HepG2 (cell line): ENCODE measurements at regions not wholly inside any gene's neighbourhood (a gene's known extent, or its start where the extent isn't known, plus 50 kb on each side); places are given as distances from the start of the nearest gene placed in this dataset.

Source experiments
- ATAC-seq: fragments of 200-7000 bp; cut with Tn5 transposase; 3 replicates; pipeline ENCODE4 v1.9.1; 2020; ENCODE audit warnings: mild to moderate bottlenecking, moderate library complexity
- BruUV-seq: library from RNA; stranded (reverse); fragments of 400-500 nt; replicated peaks from 2 replicates; lab custom pipeline; 2021; lab: Mats Ljungman, UMichigan
- CTCF ChIA-PET: fragments of 300-600 bp; formaldehyde crosslinking; extraction: SDS; loops from one replicate; lab custom pipeline; 2021; ENCODE audit warnings: low total read pairs, inconsistent platforms, low intra/inter-chr PET ratio; lab: Yijun Ruan, JAX
- POLR2A ChIA-PET: fragments of 350-600 bp; sonication (Branson Sonifier 250); formaldehyde crosslinking; loops from one replicate; lab custom pipeline; 2020; ENCODE audit warnings: antibody characterized with exemption, inconsistent platforms; lab: Yijun Ruan, JAX
- DNase-seq: peaks from one replicate; pipeline ENCODE4 v3.0.0-alpha.2; 2015; ENCODE audit warnings: low spot score
- FAIRE-seq: peaks from 3 replicates; lab custom pipeline; 2011; peaks lifted over from hg19 to GRCh38; lab: Jason Lieb, UNC
- H2AFZ ChIP-seq: one replicate; pipeline ENCODE4 v1.6.1; 2011; ENCODE audit warnings: low read length, inconsistent platforms
- H3K27ac ChIP-seq: fragments of 300-600 bp; 3 replicates; pipeline ENCODE4 v1.8.0; 2011; ENCODE audit warnings: mixed run types, mild to moderate bottlenecking, mixed read lengths, low read length, inconsistent platforms; ENCODE audit not compliant: insufficient read depth; ENCODE audit errors: extremely low read length
- H3K27me3 ChIP-seq, 2 experiments: fragments of 200-600 bp in 1 of 2; 2 replicates in 1 of 2; 3 replicates in 1 of 2; pipeline versions ENCODE4 v1.6.0 to v1.8.0; 2011; ENCODE audit warnings: low read length in 2 of 2, mild to moderate bottlenecking in 2 of 2, moderate library complexity in 2 of 2, inconsistent platforms in 1 of 2; ENCODE audit not compliant: insufficient read depth in 2 of 2, control insufficient read depth in 1 of 2
- H3K36me3 ChIP-seq, 2 experiments: fragments of 200-600 bp in 1 of 2; replicated peaks in 1 of 2; 2 replicates in 1 of 2; 3 replicates in 1 of 2; pipeline versions ENCODE4 v1.5.1 to v1.8.0; 2011; ENCODE audit warnings: low read length in 2 of 2, inconsistent platforms in 1 of 2; ENCODE audit not compliant: insufficient read depth in 2 of 2, control insufficient read depth in 1 of 2
- H3K4me1 ChIP-seq: 2 replicates; pipeline ENCODE4 v1.5.1; 2012; ENCODE audit warnings: low read length, inconsistent platforms; ENCODE audit not compliant: insufficient read depth
- H3K4me2 ChIP-seq: 2 replicates; pipeline ENCODE4 v1.6.0; 2011; ENCODE audit warnings: low read depth, low read length, inconsistent platforms
- H3K4me3 ChIP-seq, 3 experiments: fragments of 200-600 bp in 1 of 3; sonication (generic), shearing (Covaris generic) in 1 of 3; replicated peaks in 1 of 3; 2 replicates each; pipeline ENCODE4 v1.5.1; 2011 to 2016; ENCODE audit warnings: low read length in 3 of 3, inconsistent platforms in 2 of 3, low read depth in 2 of 3, mild to moderate bottlenecking in 2 of 3, control low read depth in 1 of 3, mixed read lengths in 1 of 3; ENCODE audit not compliant: insufficient read depth in 1 of 3
- H3K79me2 ChIP-seq: one replicate; pipeline ENCODE4 v1.6.1; 2011; ENCODE audit warnings: low read length, inconsistent platforms; ENCODE audit not compliant: insufficient read depth
- H3K9ac ChIP-seq: 2 replicates; pipeline ENCODE4 v1.6.0; 2011; ENCODE audit warnings: mild to moderate bottlenecking, low read depth, low read length, inconsistent platforms; ENCODE audit not compliant: insufficient read depth
- H3K9me3 ChIP-seq: 2 replicates; pipeline ENCODE4 v1.5.1; 2012; ENCODE audit warnings: mild to moderate bottlenecking, low read length
- H4K20me1 ChIP-seq: 2 replicates; pipeline ENCODE4 v1.6.0; 2011; ENCODE audit warnings: inconsistent platforms, mild to moderate bottlenecking, low read length, moderate library complexity; ENCODE audit not compliant: insufficient read depth
- CEBPB ChIP-seq: IDR thresholded peaks from 2 replicates; pipeline ENCODE4 v1.6.1; 2011; ENCODE audit warnings: low read depth, low read length, improper control_type of control experiment, borderline replicate concordance
- FOSL1 ChIP-seq: sonication (generic); formaldehyde crosslinking; IDR thresholded peaks from 2 replicates; pipeline ENCODE4 v1.9.0; 2021; ENCODE audit warnings: missing genetic modification reagents, borderline replicate concordance
- HNRNPK ChIP-seq: fragments of 200-400 bp; formaldehyde crosslinking; IDR thresholded peaks from 2 replicates; pipeline ENCODE4 v1.6.1; 2018; ENCODE audit warnings: low read length, low read depth, moderate library complexity, mild to moderate bottlenecking; ENCODE audit not compliant: poor library complexity, severe bottlenecking
- KMT2A ChIP-seq: sonication (generic); formaldehyde crosslinking; IDR thresholded peaks from 2 replicates; pipeline ENCODE4 v1.4.0; 2020; ENCODE audit warnings: missing genetic modification reagents
- MAZ ChIP-seq, 2 experiments: sonication (generic) in 1 of 2; formaldehyde crosslinking in 1 of 2; IDR thresholded peaks; 2 replicates each; pipeline versions ENCODE4 v1.5.0 to v1.6.1; 2012 to 2020; ENCODE audit warnings: low read depth in 2 of 2, mild to moderate bottlenecking in 2 of 2, borderline replicate concordance in 1 of 2, improper control_type of control experiment in 1 of 2, low read length in 1 of 2, missing genetic modification reagents in 1 of 2, moderate library complexity in 1 of 2
- PHF8 ChIP-seq: sonication (generic); formaldehyde crosslinking; IDR thresholded peaks from 2 replicates; pipeline ENCODE4 v1.5.0; 2020; ENCODE audit warnings: missing genetic modification reagents
- ZNF292 ChIP-seq: sonication (generic); formaldehyde crosslinking; IDR thresholded peaks from 2 replicates; pipeline ENCODE4 v1.8.1; 2022; ENCODE audit warnings: mild to moderate bottlenecking, low read depth, missing genetic modification reagents, borderline replicate concordance
- ZNF546 ChIP-seq: sonication (generic); formaldehyde crosslinking; conservative IDR thresholded peaks from 2 replicates; pipeline ENCODE4 v1.8.1; 2023; ENCODE audit warnings: mild to moderate bottlenecking, missing genetic modification reagents
- ZNF562 ChIP-seq: sonication (generic); formaldehyde crosslinking; IDR thresholded peaks from 2 replicates; pipeline ENCODE4 v1.8.0; 2022; ENCODE audit warnings: missing genetic modification reagents, borderline replicate concordance
- WGBS: methylation state at CpG from one replicate; pipeline ENCODE4 v1.1.6; 2017; ENCODE audit warnings: low lambda C conversion rate; 5-methylcytosine and 5-hydroxymethylcytosine counted together
- in situ Hi-C: cut with HindIII; loops from 2 replicates; pipeline ENCODE4 v1.10.0; 2017; ENCODE audit warnings: low pct_unique_long_range_greater_than_20kb; ENCODE audit not compliant: extremely low pct_ligation_motif_present
- intact Hi-C: fragments of 100-400 bp; cut with micrococcal nuclease; formaldehyde crosslinking; loops from one replicate; pipeline ENCODE4 v1.10.0; 2022; ENCODE audit not compliant: unreplicated experiment
- TF ChIP-seq, protein P1 (sequence below): IDR thresholded peaks from 2 replicates; pipeline ENCODE4 v1.6.1; 2016; ENCODE audit warnings: mild to moderate bottlenecking
- TF ChIP-seq, protein P2 (sequence below): sonication (generic); formaldehyde crosslinking; IDR thresholded peaks from 2 replicates; pipeline ENCODE4 v1.8.0; 2022; ENCODE audit warnings: missing genetic modification reagents, mild to moderate bottlenecking, inconsistent platforms, borderline replicate concordance

DNA sequence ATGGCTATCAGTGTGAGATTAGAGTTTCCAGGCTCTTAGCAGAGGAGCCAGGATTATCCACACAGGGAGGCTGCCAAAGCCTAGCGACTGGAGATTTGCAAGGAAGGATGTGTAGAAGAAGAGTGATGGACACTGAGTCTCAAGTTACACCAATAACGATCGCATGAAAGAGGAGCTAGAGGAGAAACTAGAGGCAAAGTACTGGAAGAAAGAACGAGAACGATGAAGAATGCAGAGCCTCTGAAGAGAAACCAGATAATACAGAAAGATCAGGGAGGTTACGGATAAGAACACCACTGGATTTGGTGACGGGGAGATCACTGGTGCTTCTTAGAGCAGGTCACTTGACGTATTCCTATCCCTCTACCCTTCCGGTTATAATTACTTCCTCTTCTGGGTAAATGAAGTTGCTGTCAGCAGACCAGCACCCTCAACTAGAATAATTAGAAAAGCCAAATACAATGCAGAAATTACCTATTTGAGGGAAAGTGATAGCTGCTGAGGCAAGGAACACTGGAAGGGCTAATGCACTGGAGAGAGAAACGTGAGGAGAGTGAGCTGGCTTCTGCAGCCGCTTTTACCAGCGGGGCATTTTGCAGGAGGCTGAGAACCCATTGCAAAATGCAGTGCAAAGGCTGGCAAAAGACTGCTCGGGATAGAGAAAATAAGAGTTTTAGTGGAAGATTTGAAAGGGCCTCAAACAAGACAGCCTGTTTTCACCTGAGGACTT, 93.1 kb upstream of the HIF1A start:
- peak overlapping the region; percentile 69 for H3K4me2 ChIP-seq
- intact Hi-C loops (loop anchor here (2.0 kb wide), 1 partner anchor 141 kb away; no protein-coding TSS in a partner anchor), in situ Hi-C loops (loop anchor here (10.0 kb wide), 1 partner anchor 93 kb away; the partner anchor contains the start of gene HIF1A)
- no peaks in the 10 kb centered on the region for H3K9me3 ChIP-seq
- ATAC-seq (peak; percentile 77), DNase-seq (no peak), FAIRE-seq (no peak)
- peak overlapping the region; percentile 44; the same call in 1 of the 2 replicates for H3K9ac ChIP-seq
- peak overlapping the region; percentile 79 for H2AFZ ChIP-seq
- no peaks in the 10 kb centered on the region for H3K36me3 ChIP-seq
- H3K27ac ChIP-seq = peak overlapping the region; percentile 80
- H3K4me1 ChIP-seq = peaks cover 59% of the 10 kb centered on the region
- H4K20me1 ChIP-seq = no peaks in the 10 kb centered on the region
- WGBS = 53% methylated on average over 13 of the region's 13 CpGs
- H3K79me2 ChIP-seq = no peaks in the 10 kb centered on the region
- TF ChIP-seq ZNF562 (CRISPR knock-in tag) (no peak), HNRNPK (no peak), ZNF292 (0 out of 2 replicates have a peak, but pooled peaks have one; percentile 55), CEBPB (peak; percentile 15; the same call in 1 of the 2 replicates), KMT2A (CRISPR knock-in tag) (peak; percentile 19; the same call in 1 of the 2 replicates), ZNF546 (no peak), MAZ (IDR thresholded peaks at IDR 0.05; ENCODE audit: borderline replicate concordance, low read depth, low read length) (no peak), MAZ (CRISPR knock-in tag; IDR thresholded peaks at IDR 0.05; ENCODE audit: low read depth) (no peak), FOSL1 (CRISPR knock-in tag) (no peak), PHF8 (CRISPR knock-in tag) (no peak)
- TF ChIP-seq, protein P1, sequence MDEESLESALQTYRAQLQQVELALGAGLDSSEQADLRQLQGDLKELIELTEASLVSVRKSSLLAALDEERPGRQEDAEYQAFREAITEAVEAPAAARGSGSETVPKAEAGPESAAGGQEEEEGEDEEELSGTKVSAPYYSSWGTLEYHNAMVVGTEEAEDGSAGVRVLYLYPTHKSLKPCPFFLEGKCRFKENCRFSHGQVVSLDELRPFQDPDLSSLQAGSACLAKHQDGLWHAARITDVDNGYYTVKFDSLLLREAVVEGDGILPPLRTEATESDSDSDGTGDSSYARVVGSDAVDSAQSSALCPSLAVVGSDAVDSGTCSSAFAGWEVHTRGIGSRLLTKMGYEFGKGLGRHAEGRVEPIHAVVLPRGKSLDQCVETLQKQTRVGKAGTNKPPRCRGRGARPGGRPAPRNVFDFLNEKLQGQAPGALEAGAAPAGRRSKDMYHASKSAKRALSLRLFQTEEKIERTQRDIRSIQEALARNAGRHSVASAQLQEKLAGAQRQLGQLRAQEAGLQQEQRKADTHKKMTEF = no peak
- TF ChIP-seq, protein P2, sequence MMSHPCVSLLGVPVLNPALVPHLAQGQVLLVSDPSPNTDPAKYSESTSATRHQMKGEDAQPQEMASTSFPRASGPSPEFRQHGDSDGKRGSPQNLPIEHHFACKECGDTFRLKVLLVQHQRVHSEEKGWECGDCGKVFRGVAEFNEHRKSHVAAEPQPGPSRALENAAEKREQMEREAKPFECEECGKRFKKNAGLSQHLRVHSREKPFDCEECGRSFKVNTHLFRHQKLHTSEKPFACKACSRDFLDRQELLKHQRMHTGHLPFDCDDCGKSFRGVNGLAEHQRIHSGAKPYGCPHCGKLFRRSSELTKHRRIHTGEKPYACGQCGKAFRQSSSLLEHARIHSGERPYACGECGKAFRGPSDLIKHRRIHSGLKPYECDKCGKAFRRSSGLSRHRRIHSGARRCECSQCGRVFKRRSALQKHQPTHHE (CRISPR knock-in tag) = no peak
- ChIA-PET POLR2A (interaction anchor here (0.7 to 3.3 kb wide), 12 partner anchors 12 to 160 kb away, joined by 3 to 32 read pairs (median 4); partner anchors contain the start of genes HIF1A and SNAPC1), CTCF (no interaction called here)
- H3K4me3 ChIP-seq = peak overlapping the region; percentile 14 to 32 (median 28); a peak in 4 of 6 replicates
- H3K27me3 ChIP-seq = no peaks in the 10 kb centered on the region
- BruUV-seq = no TSS peak
